ENCODE measurements at regions not wholly inside any gene's neighbourhood (a gene's known extent, or its start where the extent isn't known, plus 50 kb on each side); places are given as distances from the start of the nearest gene placed in this dataset.

GRCh38 chr18:22846697-22847096, 86.4 kb upstream of the RBBP8 start:
- Histone ChIP-seq H2AFZ (ENCODE audit: insufficient read depth, low read depth, low read length, poor library complexity, severe bottlenecking) (no peak overlapping the region), H3K9me3 (replicated peaks in 1 of 2; ENCODE audit: control insufficient read depth in 1 of 2, insufficient read depth in 1 of 2, low read length in 2 of 2) (no peaks in the 10 kb centered on the region), H3K36me3 (replicated peaks in 1 of 2; ENCODE audit: control insufficient read depth in 1 of 2, insufficient read depth in 2 of 2, low read length in 2 of 2) (no peaks in the 10 kb centered on the region), H3K4me2 (replicated peaks; ENCODE audit: extremely low read depth, low read length, poor library complexity, severe bottlenecking) (no peak overlapping the region), H3K9ac (ENCODE audit: insufficient read depth, low read length, poor library complexity, severe bottlenecking) (no peak overlapping the region), H3K4me1 (ENCODE audit: control insufficient read depth in 1 of 2, insufficient read depth in 2 of 2, low read length in 2 of 2) (no peaks in the 10 kb centered on the region), H3K27ac (ENCODE audit: low read depth in 1 of 2, low read length in 2 of 2) (no peak overlapping the region), H3K4me3 (replicated peaks in 1 of 3; ENCODE audit: low read depth in 2 of 3, low read length in 3 of 3) (no peak overlapping the region), H4K20me1 (ENCODE audit: insufficient read depth, low read length) (no peaks in the 10 kb centered on the region), H3K27me3 (ENCODE audit: control insufficient read depth in 2 of 2, insufficient read depth in 2 of 2, low read length in 2 of 2) (no peaks in the 10 kb centered on the region), H3K79me2 (ENCODE audit: insufficient read depth, low read length) (no peaks in the 10 kb centered on the region)
- Mint-ChIP-seq H3K4me3 (no peak overlapping the region), H3K4me1 (no peaks in the 10 kb centered on the region), H3K27me3 (ENCODE audit: low read depth in 3 of 3) (peaks cover 0 to 2% (median 1%) of the 10 kb centered on the region in 3 donors), H3K27ac (no peak overlapping the region), H3K36me3 (no peaks in the 10 kb centered on the region), H3K9me3 (peaks cover 0 to 2% (median 0%) of the 10 kb centered on the region in 7 donors)
- no peak for DNase-seq
- TF ChIP-seq, protein P1, sequence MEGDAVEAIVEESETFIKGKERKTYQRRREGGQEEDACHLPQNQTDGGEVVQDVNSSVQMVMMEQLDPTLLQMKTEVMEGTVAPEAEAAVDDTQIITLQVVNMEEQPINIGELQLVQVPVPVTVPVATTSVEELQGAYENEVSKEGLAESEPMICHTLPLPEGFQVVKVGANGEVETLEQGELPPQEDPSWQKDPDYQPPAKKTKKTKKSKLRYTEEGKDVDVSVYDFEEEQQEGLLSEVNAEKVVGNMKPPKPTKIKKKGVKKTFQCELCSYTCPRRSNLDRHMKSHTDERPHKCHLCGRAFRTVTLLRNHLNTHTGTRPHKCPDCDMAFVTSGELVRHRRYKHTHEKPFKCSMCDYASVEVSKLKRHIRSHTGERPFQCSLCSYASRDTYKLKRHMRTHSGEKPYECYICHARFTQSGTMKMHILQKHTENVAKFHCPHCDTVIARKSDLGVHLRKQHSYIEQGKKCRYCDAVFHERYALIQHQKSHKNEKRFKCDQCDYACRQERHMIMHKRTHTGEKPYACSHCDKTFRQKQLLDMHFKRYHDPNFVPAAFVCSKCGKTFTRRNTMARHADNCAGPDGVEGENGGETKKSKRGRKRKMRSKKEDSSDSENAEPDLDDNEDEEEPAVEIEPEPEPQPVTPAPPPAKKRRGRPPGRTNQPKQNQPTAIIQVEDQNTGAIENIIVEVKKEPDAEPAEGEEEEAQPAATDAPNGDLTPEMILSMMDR (IDR thresholded peaks at IDR 0.05), result no peak
- intact Hi-C loops (cut with micrococcal nuclease), result no loop called here

- Histone ChIP-seq H3K4me2 (replicated peaks; ENCODE audit: extremely low read depth, low read length, poor library complexity, severe bottlenecking) (no peak overlapping the region), H3K79me2 (ENCODE audit: insufficient read depth, low read length) (no peaks in the 10 kb centered on the region), H3K27ac (ENCODE audit: low read depth in 1 of 2, low read length in 2 of 2) (no peak overlapping the region), H3K4me1 (ENCODE audit: control insufficient read depth in 1 of 2, insufficient read depth in 2 of 2, low read length in 2 of 2) (no peaks in the 10 kb centered on the region), H2AFZ (ENCODE audit: insufficient read depth, low read depth, low read length, poor library complexity, severe bottlenecking) (no peak overlapping the region), H3K9ac (ENCODE audit: insufficient read depth, low read length, poor library complexity, severe bottlenecking) (no peak overlapping the region), H3K36me3 (replicated peaks in 1 of 2; ENCODE audit: control insufficient read depth in 1 of 2, insufficient read depth in 2 of 2, low read length in 2 of 2) (no peaks in the 10 kb centered on the region), H3K27me3 (ENCODE audit: control insufficient read depth in 2 of 2, insufficient read depth in 2 of 2, low read length in 2 of 2) (no peaks in the 10 kb centered on the region), H3K9me3 (replicated peaks in 1 of 2; ENCODE audit: control insufficient read depth in 1 of 2, insufficient read depth in 1 of 2, low read length in 2 of 2) (no peaks in the 10 kb centered on the region), H4K20me1 (ENCODE audit: insufficient read depth, low read length) (no peaks in the 10 kb centered on the region), H3K4me3 (replicated peaks in 1 of 3; ENCODE audit: low read depth in 2 of 3, low read length in 3 of 3) (no peak overlapping the region)
- no peak for DNase-seq
- Mint-ChIP-seq H3K4me3 (no peak overlapping the region), H3K4me1 (no peaks in the 10 kb centered on the region), H3K27ac (no peak overlapping the region), H3K36me3 (no peaks in the 10 kb centered on the region), H3K27me3 (ENCODE audit: low read depth in 3 of 3) (peaks cover 0 to 2% (median 1%) of the 10 kb centered on the region in 3 donors), H3K9me3 (peaks cover 0 to 2% (median 0%) of the 10 kb centered on the region in 7 donors)
- TF ChIP-seq, protein P1 (IDR thresholded peaks at IDR 0.05), result no peak
- intact Hi-C loops (cut with micrococcal nuclease), result no loop called here
Measured at GRCh38 chr18:22847392-22847791, 85.7 kb upstream of the RBBP8 start.

Measured in CD14-positive monocyte (primary cell).